Smooth muscle cell (in vitro differentiated cells): ENCODE measurements at regions not wholly inside any gene's neighbourhood (a gene's known extent, or its start where the extent isn't known, plus 50 kb on each side); places are given as distances from the start of the nearest gene placed in this dataset.

Experiments
- DNase-seq: peaks from one replicate; lab custom pipeline; 2025; ENCODE audit not compliant: unreplicated experiment; lab: John Stamatoyannopoulos, UW
- H2AFZ ChIP-seq: fragments of 200-600 bp; sonication (generic); 2 replicates; pipeline ENCODE4 v1.6.0; 2016; ENCODE audit warnings: antibody characterized with exemption, low read depth, mild to moderate bottlenecking
- H3F3A ChIP-seq: fragments of 200-600 bp; sonication (generic); 2 replicates; pipeline ENCODE4 v1.6.0; 2017; ENCODE audit warnings: antibody characterized with exemption, low read depth
- H3K27ac ChIP-seq: fragments of 200-600 bp; sonication (generic); 2 replicates; pipeline ENCODE4 v1.5.1; 2016; ENCODE audit warnings: low read depth, mild to moderate bottlenecking
- H3K27me3 ChIP-seq: fragments of 200-600 bp; sonication (generic); 2 replicates; pipeline ENCODE4 v1.6.1; 2016; ENCODE audit warnings: low read depth, mild to moderate bottlenecking
- H3K36me3 ChIP-seq: fragments of 200-600 bp; sonication (generic); 2 replicates; pipeline ENCODE4 v1.5.1; 2016; ENCODE audit warnings: low read depth
- H3K4me1 ChIP-seq: fragments of 200-600 bp; sonication (generic); 2 replicates; pipeline ENCODE4 v1.5.1; 2016; ENCODE audit warnings: low read depth
- H3K4me2 ChIP-seq: fragments of 200-600 bp; sonication (generic); 2 replicates; pipeline ENCODE4 v1.6.0; 2016; ENCODE audit warnings: mild to moderate bottlenecking
- H3K4me3 ChIP-seq: fragments of 200-600 bp; sonication (generic); 2 replicates; pipeline ENCODE4 v1.5.1; 2016; ENCODE audit warnings: mild to moderate bottlenecking
- H3K79me2 ChIP-seq: fragments of 200-600 bp; sonication (generic); 2 replicates; pipeline ENCODE4 v1.6.0; 2016; ENCODE audit warnings: low read depth, mild to moderate bottlenecking
- H3K9ac ChIP-seq: fragments of 200-600 bp; sonication (generic); 2 replicates; pipeline ENCODE4 v1.6.0; 2016; ENCODE audit warnings: low read depth
- H3K9me3 ChIP-seq: fragments of 200-600 bp; sonication (generic); replicated peaks from 2 replicates; pipeline ENCODE4 v1.5.1; 2016; ENCODE audit warnings: low read depth
- H4K20me1 ChIP-seq: fragments of 200-600 bp; sonication (generic); 2 replicates; pipeline ENCODE4 v1.6.0; 2016; ENCODE audit warnings: low read depth
- CTCF ChIP-seq: fragments of 200-600 bp; sonication (generic); IDR thresholded peaks from 2 replicates; pipeline ENCODE4 v1.5.1; 2017; ENCODE audit warnings: borderline replicate concordance, mild to moderate bottlenecking, antibody characterized with exemption; ENCODE audit not compliant: insufficient read depth, poor library complexity, severe bottlenecking
- WGBS: methylation state at CpG from one replicate; pipeline ENCODE4 v1.1.7; 2016; ENCODE audit warnings: low lambda C conversion rate; 5-methylcytosine and 5-hydroxymethylcytosine counted together

- no peak overlapping the region for H3K4me3 ChIP-seq
- no peak for DNase-seq
Observed at GRCh38 chr10:3415878-3416605, 243.5 kb upstream of the PITRM1 start.

GRCh38 chr10:3415038-3415736, 242.6 kb upstream of the PITRM1 start:
- 87% methylated on average over 21 of the region's 21 CpGs for WGBS
- no peak for DNase-seq
- Histone ChIP-seq H3K4me1 (no peaks in the 10 kb centered on the region), H3K79me2 (no peaks in the 10 kb centered on the region), H2AFZ (no peak overlapping the region), H3K27me3 (no peaks in the 10 kb centered on the region), H3K4me2 (no peak overlapping the region), H3K27ac (no peak overlapping the region), H3K36me3 (no peaks in the 10 kb centered on the region), H3K9ac (no peak overlapping the region), H4K20me1 (no peaks in the 10 kb centered on the region), H3K4me3 (no peak overlapping the region), H3F3A (no peaks in the 10 kb centered on the region), H3K9me3 (no peaks in the 10 kb centered on the region)
- TF ChIP-seq CTCF, result no peak

More at GRCh38 chr10:3415878-3416605, 243.5 kb upstream of the PITRM1 start:
- Histone ChIP-seq H3K4me2 (no peak overlapping the region), H3K9ac (no peak overlapping the region), H4K20me1 (no peaks in the 10 kb centered on the region), H3K36me3 (no peaks in the 10 kb centered on the region), H3K9me3 (no peaks in the 10 kb centered on the region), H3K79me2 (no peaks in the 10 kb centered on the region), H3K27ac (no peak overlapping the region), H3F3A (no peaks in the 10 kb centered on the region), H3K27me3 (no peaks in the 10 kb centered on the region), H3K4me1 (no peaks in the 10 kb centered on the region), H2AFZ (no peak overlapping the region)
- TF ChIP-seq CTCF, result no peak
- WGBS, result 87% methylated on average over 17 of the region's 17 CpGs

- 80% methylated on average over 10 of the region's 10 CpGs for WGBS
Observed at GRCh38 chr10:3414667-3415023, 242.1 kb upstream of the PITRM1 start.

More at GRCh38 chr10:3414667-3415023, 242.1 kb upstream of the PITRM1 start:
- Histone ChIP-seq H3F3A (no peaks in the 10 kb centered on the region), H3K79me2 (no peaks in the 10 kb centered on the region), H3K36me3 (no peaks in the 10 kb centered on the region), H3K9me3 (no peaks in the 10 kb centered on the region), H3K4me2 (no peak overlapping the region), H3K4me3 (no peak overlapping the region), H3K4me1 (no peaks in the 10 kb centered on the region), H3K27me3 (no peaks in the 10 kb centered on the region), H3K27ac (no peak overlapping the region), H3K9ac (no peak overlapping the region), H2AFZ (no peak overlapping the region), H4K20me1 (no peaks in the 10 kb centered on the region)
- no peak for TF ChIP-seq CTCF
- DNase-seq, result no peak
